PC-9 (cell line): ENCODE measurements at regions not wholly inside any gene's neighbourhood (a gene's known extent, or its start where the extent isn't known, plus 50 kb on each side); places are given as distances from the start of the nearest gene placed in this dataset.

Experiments used
- BruUV-seq: library from RNA; stranded (reverse); fragments of 400-500 nt; replicated peaks from 2 replicates; lab custom pipeline; 2021; lab: Mats Ljungman, UMichigan
- CTCF ChIA-PET: fragments of 300-600 bp; sonication (Branson Sonifier 250); formaldehyde crosslinking; loops from one replicate; lab custom pipeline; 2022; ENCODE audit warnings: antibody characterized with exemption; lab: Charles Lee
- POLR2A ChIA-PET: fragments of 300-600 bp; sonication (Branson Sonifier 250); formaldehyde crosslinking; loops from one replicate; lab custom pipeline; 2022; ENCODE audit warnings: antibody characterized with exemption; ENCODE audit not compliant: unreplicated experiment; lab: Charles Lee
- DNase-seq, 2 experiments: peaks; one replicate each; pipeline versions ENCODE4 v3.0.0 to v3.0.0-alpha.2; 2015 to 2022; ENCODE audit warnings: mixed read lengths in 1 of 2
- H2AFZ ChIP-seq: fragments of 200-600 bp; sonication (generic); 2 replicates; pipeline ENCODE4 v1.8.1; 2017; ENCODE audit warnings: antibody characterized with exemption
- H3F3A ChIP-seq: fragments of 200-600 bp; sonication (generic); 2 replicates; pipeline ENCODE4 v1.8.1; 2017; ENCODE audit warnings: antibody characterized with exemption, mild to moderate bottlenecking, low read depth; ENCODE audit not compliant: insufficient read depth
- H3K27ac ChIP-seq: fragments of 200-600 bp; sonication (generic); 2 replicates; pipeline ENCODE4 v1.6.1; 2016; ENCODE audit warnings: mixed run types
- H3K27me3 ChIP-seq: fragments of 200-600 bp; sonication (generic); 2 replicates; pipeline ENCODE4 v1.6.1; 2016; ENCODE audit warnings: low read depth, mixed run types; ENCODE audit not compliant: insufficient read depth
- H3K36me3 ChIP-seq: fragments of 200-600 bp; sonication (generic); 2 replicates; pipeline ENCODE4 v1.6.1; 2016; ENCODE audit warnings: low read depth, mixed run types
- H3K4me1 ChIP-seq: fragments of 200-600 bp; sonication (generic); replicated peaks from 2 replicates; pipeline ENCODE4 v1.6.1; 2016; ENCODE audit warnings: mixed run types; ENCODE audit not compliant: insufficient read depth
- H3K4me2 ChIP-seq: fragments of 200-600 bp; sonication (generic); 2 replicates; pipeline ENCODE4 v1.6.1; 2017; ENCODE audit warnings: mixed run types
- H3K4me3 ChIP-seq: fragments of 200-600 bp; sonication (generic); 2 replicates; pipeline ENCODE4 v1.6.1; 2016; ENCODE audit warnings: mixed run types
- H3K79me2 ChIP-seq: fragments of 200-600 bp; sonication (generic); 2 replicates; pipeline ENCODE4 v1.6.1; 2017; ENCODE audit warnings: low read depth, mixed run types
- H3K9me2 ChIP-seq: fragments of 200-600 bp; sonication (generic); 2 replicates; pipeline ENCODE4 v1.8.1; 2017; ENCODE audit warnings: mild to moderate bottlenecking; ENCODE audit not compliant: insufficient read depth
- H3K9me3 ChIP-seq: fragments of 200-600 bp; sonication (generic); 2 replicates; pipeline ENCODE4 v1.8.1; 2016; ENCODE audit warnings: low read depth; ENCODE audit not compliant: insufficient read depth
- H4K20me1 ChIP-seq: fragments of 200-600 bp; sonication (generic); 2 replicates; pipeline ENCODE4 v1.8.1; 2017; ENCODE audit not compliant: insufficient read depth
- CTCF ChIP-seq: fragments of 200-600 bp; sonication (generic); conservative IDR thresholded peaks from 2 replicates; pipeline ENCODE4 v1.6.1; 2017; ENCODE audit warnings: mixed run types, antibody characterized with exemption, mild to moderate bottlenecking, moderate library complexity
- EZH2 ChIP-seq: fragments of 200-600 bp; sonication (generic); IDR thresholded peaks from 2 replicates; pipeline ENCODE4 v1.8.0; 2017; ENCODE audit warnings: antibody characterized with exemption, low read depth
- intact Hi-C: fragments of 100-400 bp; cut with micrococcal nuclease; formaldehyde crosslinking; loops from one replicate; pipeline ENCODE4 v1.10.0; 2022; ENCODE audit not compliant: unreplicated experiment

GRCh38 chr9:82457891-82458290 is 469.3 kb downstream of the SPATA31D1 start:
- H3K4me3 ChIP-seq, result no peak overlapping the region
- intact Hi-C loops, result no loop called here
- no peaks in the 10 kb centered on the region for H3K27me3 ChIP-seq
- H3K36me3 ChIP-seq, result no peaks in the 10 kb centered on the region
- ChIA-PET POLR2A (no interaction called here), CTCF (no interaction called here)
- H4K20me1 ChIP-seq, result no peaks in the 10 kb centered on the region
- H3K4me2 ChIP-seq, result no peak overlapping the region
- no peaks in the 10 kb centered on the region for H3K79me2 ChIP-seq
- H3F3A ChIP-seq, result no peaks in the 10 kb centered on the region
- DNase-seq, result no peak
- TF ChIP-seq EZH2, result no peak
- TF ChIP-seq CTCF, result no peak
- peaks cover 4% of the 10 kb centered on the region; the same call in 1 of the 2 replicates for H3K9me3 ChIP-seq
- H3K9me2 ChIP-seq, result no peaks in the 10 kb centered on the region
- H2AFZ ChIP-seq, result 0 out of 2 replicates have a peak overlapping the region, but pooled peaks have one; percentile 3
- no peaks in the 10 kb centered on the region for H3K4me1 ChIP-seq
- no peak overlapping the region for H3K27ac ChIP-seq
- BruUV-seq, result no TSS peak

- Histone ChIP-seq H3K4me1 (no peaks in the 10 kb centered on the region), H3K36me3 (no peaks in the 10 kb centered on the region), H2AFZ (0 out of 2 replicates have a peak overlapping the region, but pooled peaks have one; percentile 3), H3K27ac (no peak overlapping the region), H3K4me2 (no peak overlapping the region), H3K9me2 (no peaks in the 10 kb centered on the region), H3F3A (no peaks in the 10 kb centered on the region), H3K79me2 (no peaks in the 10 kb centered on the region), H4K20me1 (no peaks in the 10 kb centered on the region), H3K9me3 (peaks cover 4% of the 10 kb centered on the region; the same call in 1 of the 2 replicates), H3K4me3 (no peak overlapping the region), H3K27me3 (no peaks in the 10 kb centered on the region)
- TF ChIP-seq CTCF (no peak), EZH2 (no peak)
- ChIA-PET CTCF (no interaction called here), POLR2A (no interaction called here)
- no TSS peak for BruUV-seq
- no peak for DNase-seq
- intact Hi-C loops, result no loop called here
Measured at GRCh38 chr9:82458296-82458695, 469.7 kb downstream of the SPATA31D1 start.

- intact Hi-C loops, result no loop called here
- no peak overlapping the region for H3K27ac ChIP-seq
- CTCF ChIA-PET, result no interaction called here
Measured at GRCh38 chr9:82466616-82467260, 478.2 kb downstream of the SPATA31D1 start.

More at GRCh38 chr9:82466616-82467260, 478.2 kb downstream of the SPATA31D1 start:
- POLR2A ChIA-PET, result no interaction called here
- H2AFZ ChIP-seq, result no peak overlapping the region
- H3K4me2 ChIP-seq, result no peak overlapping the region
- H3K27me3 ChIP-seq, result no peaks in the 10 kb centered on the region
- peaks cover 4% of the 10 kb centered on the region; the same call in 1 of the 2 replicates for H3K9me3 ChIP-seq
- H3K4me1 ChIP-seq, result no peaks in the 10 kb centered on the region
- no peaks in the 10 kb centered on the region for H4K20me1 ChIP-seq
- H3K9me2 ChIP-seq, result no peaks in the 10 kb centered on the region; the same call in 1 of the 2 replicates
- no peak for DNase-seq
- no peaks in the 10 kb centered on the region for H3F3A ChIP-seq
- no peak overlapping the region for H3K4me3 ChIP-seq
- TF ChIP-seq CTCF (no peak), EZH2 (no peak)
- H3K36me3 ChIP-seq, result no peaks in the 10 kb centered on the region
- BruUV-seq, result no TSS peak
- H3K79me2 ChIP-seq, result no peaks in the 10 kb centered on the region
